ENCODE measurements at regions not wholly inside any gene's neighbourhood (a gene's known extent, or its start where the extent isn't known, plus 50 kb on each side); places are given as distances from the start of the nearest gene placed in this dataset.

DNA sequence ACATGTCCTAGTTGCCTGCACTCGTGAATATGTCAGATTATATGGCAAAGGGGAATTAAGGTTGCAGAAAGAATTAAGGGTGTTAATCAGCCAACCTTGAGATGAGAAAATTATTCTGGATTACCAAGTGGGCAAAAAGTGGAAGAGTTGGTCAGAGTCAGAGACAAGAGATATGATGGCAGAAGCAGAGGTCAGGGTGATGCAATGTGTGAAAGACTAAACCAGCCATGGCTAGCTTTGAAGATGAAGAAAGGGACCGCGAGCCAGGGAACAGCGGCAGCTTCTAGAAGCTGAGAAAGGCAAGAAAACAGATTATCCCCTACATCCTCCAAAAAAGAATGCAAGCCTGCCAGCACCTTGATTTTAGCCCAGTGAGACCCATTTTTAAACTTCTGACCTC lies 385.6 kb downstream of the HNRNPD start:
- H3K27me3 Mint-ChIP-seq = peaks cover 2% of the 10 kb centered on the region
- no peak overlapping the region for H3K27ac Mint-ChIP-seq
- no peak overlapping the region for H3K4me3 Mint-ChIP-seq
- H3K36me3 Mint-ChIP-seq = no peaks in the 10 kb centered on the region
- H3K9me3 Mint-ChIP-seq = no peaks in the 10 kb centered on the region
- no peaks in the 10 kb centered on the region for H3K4me1 Mint-ChIP-seq

GRCh38 chr4:81984746-81985145 lies 389.0 kb downstream of the HNRNPD start:
- Mint-ChIP-seq H3K9me3 (no peaks in the 10 kb centered on the region), H3K36me3 (no peaks in the 10 kb centered on the region), H3K27ac (no peak overlapping the region), H3K27me3 (peaks cover 2% of the 10 kb centered on the region), H3K4me1 (no peaks in the 10 kb centered on the region), H3K4me3 (no peak overlapping the region)

DNA sequence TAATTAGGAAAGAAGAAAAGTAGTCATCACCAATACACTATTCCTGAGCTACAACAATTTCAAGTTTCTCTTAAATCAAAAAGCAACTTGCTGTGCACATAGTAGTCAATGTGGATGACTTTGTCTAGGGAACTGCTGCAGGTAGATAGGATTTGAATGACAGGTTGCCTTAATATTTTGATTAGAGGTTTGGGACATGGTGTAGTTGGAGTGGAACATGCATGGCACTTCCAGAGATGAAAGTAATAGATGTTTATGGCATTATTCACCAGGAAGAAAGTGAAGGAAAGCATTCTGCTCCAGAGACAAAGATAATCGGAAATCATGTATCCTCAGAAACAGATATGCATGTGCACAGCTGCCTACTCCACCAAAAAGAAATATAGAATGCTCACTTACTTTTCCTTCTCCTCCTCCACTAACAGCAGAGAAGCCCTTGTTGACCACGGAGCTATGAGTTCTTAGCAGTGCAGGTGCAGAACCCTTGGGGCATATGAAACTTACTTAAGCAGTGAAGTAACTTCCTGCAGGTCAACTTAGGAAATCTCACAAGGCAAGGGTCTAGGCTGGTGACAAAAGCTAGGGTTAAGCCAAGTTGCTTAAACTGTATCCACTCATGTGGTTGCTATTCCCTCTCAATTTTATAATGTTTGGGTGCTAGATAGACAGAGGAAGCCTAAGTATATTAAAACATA lies 390.8 kb downstream of the HNRNPD start:
- H3K4me1 Mint-ChIP-seq = no peaks in the 10 kb centered on the region
- no peak overlapping the region for H3K27ac Mint-ChIP-seq
- peaks cover 2% of the 10 kb centered on the region for H3K27me3 Mint-ChIP-seq
- H3K36me3 Mint-ChIP-seq = no peaks in the 10 kb centered on the region
- H3K4me3 Mint-ChIP-seq = no peak overlapping the region
- no peaks in the 10 kb centered on the region for H3K9me3 Mint-ChIP-seq

- peaks cover 2% of the 10 kb centered on the region for H3K27me3 Mint-ChIP-seq
- no peaks in the 10 kb centered on the region for H3K4me1 Mint-ChIP-seq
- no peak overlapping the region for H3K4me3 Mint-ChIP-seq
- no peak overlapping the region for H3K27ac Mint-ChIP-seq
- H3K9me3 Mint-ChIP-seq = no peaks in the 10 kb centered on the region
- H3K36me3 Mint-ChIP-seq = no peaks in the 10 kb centered on the region
These were observed 392.6 kb downstream of the HNRNPD start for GRCh38 chr4:81981218-81981617.

DNA sequence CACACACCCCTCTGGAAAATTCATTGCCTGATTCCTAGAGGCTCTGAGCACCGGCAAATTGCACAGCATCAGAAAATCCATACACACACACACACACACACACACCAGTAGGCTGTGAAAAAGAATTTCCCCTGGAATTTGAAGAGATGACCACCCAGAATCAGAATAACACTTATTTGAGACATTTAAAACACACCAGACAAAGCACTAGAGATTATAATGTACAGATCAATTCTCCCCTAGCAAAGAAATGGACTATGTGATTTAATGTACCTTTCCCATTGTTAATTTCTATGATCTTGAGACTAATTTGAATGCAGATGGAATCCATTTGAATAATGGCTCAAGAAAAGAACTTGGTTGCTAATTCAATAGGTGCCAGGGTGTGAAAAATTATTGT lies 399.3 kb downstream of the HNRNPD start:
- Mint-ChIP-seq H3K27me3 (no peaks in the 10 kb centered on the region), H3K27ac (no peak overlapping the region), H3K4me1 (peaks cover 10% of the 10 kb centered on the region), H3K4me3 (no peak overlapping the region), H3K9me3 (no peaks in the 10 kb centered on the region), H3K36me3 (no peaks in the 10 kb centered on the region)

DNA sequence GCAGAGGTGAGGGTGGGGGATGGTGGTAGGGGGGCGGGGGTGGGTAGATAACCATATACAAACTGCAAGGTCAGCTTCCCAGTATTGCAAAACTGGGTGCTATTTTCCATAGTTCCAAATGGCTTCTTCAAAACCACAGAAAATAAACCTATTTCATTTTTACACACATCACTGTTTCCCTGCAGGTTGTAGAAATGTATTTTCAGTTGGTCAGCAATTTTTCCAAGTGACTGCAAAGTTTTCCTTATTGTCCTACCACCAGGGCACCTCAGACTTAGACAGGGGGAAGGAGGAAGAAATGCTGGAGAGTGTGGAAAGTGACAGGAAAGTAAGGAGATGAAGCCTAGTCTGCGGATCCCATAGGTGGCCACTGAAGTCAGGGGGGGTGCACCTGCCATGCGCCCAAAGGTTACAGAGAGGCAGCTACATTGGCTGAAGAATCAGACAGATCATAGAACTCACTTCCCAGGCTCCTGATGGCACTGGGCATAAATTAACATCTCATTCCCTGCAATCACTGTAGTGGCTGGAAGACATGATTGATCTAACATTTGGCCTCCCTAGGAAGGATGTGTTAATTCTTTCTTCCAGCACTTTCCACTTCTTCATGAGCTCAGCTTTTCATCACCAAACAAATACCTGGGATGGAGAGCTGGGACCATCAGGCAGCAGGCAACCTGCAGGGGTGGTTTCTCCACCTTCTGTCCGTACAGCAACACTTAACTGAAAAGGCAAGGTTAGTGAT lies 402.0 kb downstream of the HNRNPD start:
- no peak overlapping the region for H3K27ac Mint-ChIP-seq
- no peaks in the 10 kb centered on the region for H3K9me3 Mint-ChIP-seq
- no peak overlapping the region for H3K4me3 Mint-ChIP-seq
- peaks cover 5% of the 10 kb centered on the region for H3K27me3 Mint-ChIP-seq
- no peaks in the 10 kb centered on the region for H3K36me3 Mint-ChIP-seq
- H3K4me1 Mint-ChIP-seq = peaks cover 10% of the 10 kb centered on the region

GRCh38 chr4:81971061-81971460 lies 402.7 kb downstream of the HNRNPD start:
- Mint-ChIP-seq H3K27ac (no peak overlapping the region), H3K36me3 (no peaks in the 10 kb centered on the region), H3K27me3 (peaks cover 5% of the 10 kb centered on the region), H3K9me3 (no peaks in the 10 kb centered on the region), H3K4me3 (no peak overlapping the region), H3K4me1 (peaks cover 11% of the 10 kb centered on the region)

- Mint-ChIP-seq H3K4me3 (no peak overlapping the region), H3K27ac (no peak overlapping the region), H3K36me3 (no peaks in the 10 kb centered on the region), H3K9me3 (no peaks in the 10 kb centered on the region), H3K27me3 (peaks cover 5% of the 10 kb centered on the region), H3K4me1 (peaks cover 17% of the 10 kb centered on the region)
These were observed 403.3 kb downstream of the HNRNPD start for GRCh38 chr4:81970454-81970853.

- Mint-ChIP-seq H3K4me3 (no peak overlapping the region), H3K36me3 (no peaks in the 10 kb centered on the region), H3K9me3 (no peaks in the 10 kb centered on the region), H3K27me3 (peaks cover 5% of the 10 kb centered on the region), H3K4me1 (peaks cover 8% of the 10 kb centered on the region), H3K27ac (no peak overlapping the region)
These were observed 407.1 kb downstream of the HNRNPD start for GRCh38 chr4:81966676-81967075.

GRCh38 chr4:81965911-81966310 lies 407.9 kb downstream of the HNRNPD start:
- Mint-ChIP-seq H3K4me3 (no peak overlapping the region), H3K9me3 (no peaks in the 10 kb centered on the region), H3K27ac (no peak overlapping the region), H3K4me1 (peaks cover 8% of the 10 kb centered on the region), H3K27me3 (peaks cover 5% of the 10 kb centered on the region), H3K36me3 (no peaks in the 10 kb centered on the region)

DNA sequence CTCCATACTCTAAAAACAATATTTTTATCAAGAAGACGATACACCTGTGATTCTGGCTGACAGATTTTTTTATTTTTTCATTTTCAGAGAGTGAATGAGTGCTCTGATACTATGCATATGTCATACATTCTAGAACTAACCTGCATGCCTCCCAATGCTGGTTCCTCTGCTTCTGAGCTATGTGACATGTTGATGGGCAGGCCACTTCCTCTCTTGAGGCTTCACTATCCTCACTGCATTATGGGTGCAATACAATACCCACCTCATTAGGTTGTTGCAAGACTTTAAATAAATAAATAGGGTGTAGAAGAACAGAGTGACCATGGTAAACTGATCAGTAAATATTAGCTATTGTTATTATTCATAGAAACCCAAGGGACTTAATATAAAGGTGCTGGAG lies 408.3 kb downstream of the HNRNPD start:
- Mint-ChIP-seq H3K4me3 (no peak overlapping the region), H3K27me3 (peaks cover 5% of the 10 kb centered on the region), H3K27ac (no peak overlapping the region), H3K4me1 (peaks cover 8% of the 10 kb centered on the region), H3K36me3 (no peaks in the 10 kb centered on the region), H3K9me3 (no peaks in the 10 kb centered on the region)

DNA sequence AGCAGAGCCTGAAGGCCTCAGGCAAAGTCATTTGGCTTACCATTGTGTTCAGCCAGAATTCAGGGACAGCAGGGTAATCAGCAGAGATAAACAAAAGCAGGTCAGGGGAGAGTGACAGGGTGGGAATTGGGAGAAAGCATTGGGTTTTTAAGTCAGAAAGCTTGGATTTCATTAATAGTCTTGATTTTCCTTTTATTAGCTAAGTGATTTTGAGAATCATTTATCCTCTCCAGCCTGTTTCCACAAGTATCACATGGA lies 410.1 kb downstream of the HNRNPD start:
- Mint-ChIP-seq H3K4me3 (no peak overlapping the region), H3K36me3 (no peaks in the 10 kb centered on the region), H3K4me1 (peaks cover 8% of the 10 kb centered on the region), H3K9me3 (no peaks in the 10 kb centered on the region), H3K27ac (no peak overlapping the region), H3K27me3 (peaks cover 7% of the 10 kb centered on the region)

DNA sequence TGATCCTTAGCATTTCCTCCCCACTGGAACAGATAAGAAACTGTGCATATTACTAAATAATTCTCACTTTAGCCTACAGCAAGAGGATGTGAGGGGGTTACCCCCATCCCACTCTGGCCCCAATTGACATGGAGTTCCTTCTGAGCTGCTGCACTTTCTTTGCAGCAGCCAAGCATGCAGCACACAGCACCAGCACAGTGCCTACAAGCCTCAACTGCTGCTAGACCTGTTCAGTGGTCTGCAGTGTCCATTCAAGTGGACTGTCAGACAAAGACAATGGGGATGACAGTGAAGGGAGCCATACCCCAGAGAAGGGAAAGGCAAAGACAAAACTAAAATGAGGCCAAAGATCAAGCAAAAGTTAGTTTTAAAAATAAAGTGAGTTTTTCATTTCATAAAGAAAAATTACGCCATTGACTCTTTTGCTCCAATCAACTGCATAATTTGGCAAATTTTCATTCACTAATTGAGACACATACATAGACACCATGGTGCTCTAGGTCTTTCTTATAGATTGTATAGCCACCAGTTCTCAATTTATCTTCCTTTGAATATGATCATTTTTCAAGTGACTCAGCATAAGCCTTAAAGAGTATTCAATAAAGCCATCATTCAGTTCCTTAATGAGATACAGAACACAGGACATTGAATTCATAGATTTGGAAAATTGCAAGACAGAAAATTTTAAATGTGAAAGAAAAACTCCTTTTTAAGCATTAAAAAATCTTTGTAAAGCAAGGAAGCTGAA lies 410.6 kb downstream of the HNRNPD start:
- H3K27ac Mint-ChIP-seq = no peak overlapping the region
- H3K4me1 Mint-ChIP-seq = peaks cover 8% of the 10 kb centered on the region
- H3K9me3 Mint-ChIP-seq = no peaks in the 10 kb centered on the region
- no peaks in the 10 kb centered on the region for H3K36me3 Mint-ChIP-seq
- H3K4me3 Mint-ChIP-seq = no peak overlapping the region
- H3K27me3 Mint-ChIP-seq = peaks cover 7% of the 10 kb centered on the region

- peaks cover 2% of the 10 kb centered on the region for H3K27me3 Mint-ChIP-seq
- no peak overlapping the region for H3K27ac Mint-ChIP-seq
These were observed 412.8 kb downstream of the HNRNPD start for GRCh38 chr4:81960961-81961360.

DNA sequence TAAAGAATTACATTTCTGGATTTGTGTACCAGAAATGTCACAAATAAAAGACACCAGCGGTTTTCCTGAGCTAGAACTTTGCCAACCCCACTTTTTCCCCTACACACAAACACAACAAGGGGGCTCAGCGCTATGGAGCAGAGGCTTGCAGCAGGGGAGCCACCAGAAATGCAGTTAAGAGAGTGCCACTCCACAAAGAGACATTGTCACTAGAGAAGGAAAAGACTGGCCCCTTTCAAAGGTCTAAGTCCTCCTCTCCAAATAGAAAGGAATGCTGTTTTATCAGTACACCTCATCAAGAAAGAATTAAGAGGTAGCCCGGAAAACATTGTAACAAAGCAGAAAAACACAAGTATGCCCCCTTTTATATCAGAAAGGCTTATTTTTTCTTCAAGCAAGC lies 419.5 kb downstream of the HNRNPD start:
- no peak overlapping the region for H3K27ac Mint-ChIP-seq
- no peaks in the 10 kb centered on the region for H3K9me3 Mint-ChIP-seq
- no peaks in the 10 kb centered on the region for H3K27me3 Mint-ChIP-seq
- no peaks in the 10 kb centered on the region for H3K36me3 Mint-ChIP-seq
- no peaks in the 10 kb centered on the region for H3K4me1 Mint-ChIP-seq
- no peak overlapping the region for H3K4me3 Mint-ChIP-seq

More at GRCh38 chr4:81960961-81961360, 412.8 kb downstream of the HNRNPD start:
- Mint-ChIP-seq H3K4me3 (no peak overlapping the region), H3K4me1 (peaks cover 6% of the 10 kb centered on the region), H3K36me3 (no peaks in the 10 kb centered on the region), H3K9me3 (no peaks in the 10 kb centered on the region)

GRCh38 chr4:81951891-81952455 lies 421.8 kb downstream of the HNRNPD start:
- Mint-ChIP-seq H3K27ac (no peak overlapping the region), H3K9me3 (no peaks in the 10 kb centered on the region), H3K4me3 (no peak overlapping the region)

More at GRCh38 chr4:81951891-81952455, 421.8 kb downstream of the HNRNPD start:
- Mint-ChIP-seq H3K4me1 (no peaks in the 10 kb centered on the region), H3K36me3 (no peaks in the 10 kb centered on the region), H3K27me3 (peaks cover 5% of the 10 kb centered on the region)

Measured in activated naive CD4-positive, alpha-beta T cell treated with anti-CD3 and anti-CD28 coated beads, Interleukin-2, amount 50 U/mL, for 24 hours (primary cell).